ENCODE measurements at regions not wholly inside any gene's neighbourhood (a gene's known extent, or its start where the extent isn't known, plus 50 kb on each side); places are given as distances from the start of the nearest gene placed in this dataset.

- TF ChIP-seq, protein P1, sequence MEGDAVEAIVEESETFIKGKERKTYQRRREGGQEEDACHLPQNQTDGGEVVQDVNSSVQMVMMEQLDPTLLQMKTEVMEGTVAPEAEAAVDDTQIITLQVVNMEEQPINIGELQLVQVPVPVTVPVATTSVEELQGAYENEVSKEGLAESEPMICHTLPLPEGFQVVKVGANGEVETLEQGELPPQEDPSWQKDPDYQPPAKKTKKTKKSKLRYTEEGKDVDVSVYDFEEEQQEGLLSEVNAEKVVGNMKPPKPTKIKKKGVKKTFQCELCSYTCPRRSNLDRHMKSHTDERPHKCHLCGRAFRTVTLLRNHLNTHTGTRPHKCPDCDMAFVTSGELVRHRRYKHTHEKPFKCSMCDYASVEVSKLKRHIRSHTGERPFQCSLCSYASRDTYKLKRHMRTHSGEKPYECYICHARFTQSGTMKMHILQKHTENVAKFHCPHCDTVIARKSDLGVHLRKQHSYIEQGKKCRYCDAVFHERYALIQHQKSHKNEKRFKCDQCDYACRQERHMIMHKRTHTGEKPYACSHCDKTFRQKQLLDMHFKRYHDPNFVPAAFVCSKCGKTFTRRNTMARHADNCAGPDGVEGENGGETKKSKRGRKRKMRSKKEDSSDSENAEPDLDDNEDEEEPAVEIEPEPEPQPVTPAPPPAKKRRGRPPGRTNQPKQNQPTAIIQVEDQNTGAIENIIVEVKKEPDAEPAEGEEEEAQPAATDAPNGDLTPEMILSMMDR (conservative IDR thresholded peaks at IDR 0.05), result no peak
- ChIA-PET POLR2A (ENCODE audit: unreplicated experiment) (no interaction called here), CTCF (no interaction called here)
- Histone ChIP-seq H3K27ac (no peak overlapping the region), H2AFZ (no peak overlapping the region), H3K79me2 (ENCODE audit: low read depth) (no peaks in the 10 kb centered on the region), H3K4me3 (no peak overlapping the region), H4K20me1 (ENCODE audit: insufficient read depth) (no peaks in the 10 kb centered on the region), H3K9me3 (ENCODE audit: insufficient read depth, low read depth) (no peaks in the 10 kb centered on the region), H3K4me1 (replicated peaks; ENCODE audit: insufficient read depth) (no peaks in the 10 kb centered on the region), H3K36me3 (ENCODE audit: low read depth) (no peaks in the 10 kb centered on the region), H3K9me2 (ENCODE audit: insufficient read depth) (no peaks in the 10 kb centered on the region), H3K4me2 (no peak overlapping the region), H3F3A (ENCODE audit: insufficient read depth, low read depth) (no peaks in the 10 kb centered on the region), H3K27me3 (ENCODE audit: insufficient read depth, low read depth) (no peaks in the 10 kb centered on the region)
- no peak for DNase-seq
- BruUV-seq (replicated peaks), result no TSS peak
- intact Hi-C loops (cut with micrococcal nuclease; ENCODE audit: unreplicated experiment), result no loop called here
Measured at GRCh38 chr15:87345961-87346360, 910.6 kb downstream of the NTRK3 start.

DNA sequence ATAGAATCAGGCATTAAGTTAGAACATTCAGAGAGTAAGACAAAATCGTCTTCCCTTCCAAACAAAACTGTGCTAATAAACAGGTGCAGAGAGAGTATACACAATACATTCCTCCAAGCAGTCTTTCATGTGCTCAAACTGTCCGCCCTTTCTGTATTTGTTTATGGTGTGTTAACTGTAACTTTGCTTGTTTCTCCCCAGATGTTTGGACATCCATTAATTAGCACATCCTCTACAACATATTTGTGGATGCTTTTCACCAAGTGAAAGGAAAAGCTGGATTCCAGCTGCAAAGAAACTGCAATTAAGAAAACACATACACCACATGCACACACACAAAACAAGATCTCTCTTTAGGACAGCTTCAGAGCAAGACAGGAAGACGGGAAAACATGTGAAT is 912.6 kb downstream of the NTRK3 start:
- ChIA-PET POLR2A (ENCODE audit: unreplicated experiment) (no interaction called here), CTCF (no interaction called here)
- no peaks in the 10 kb centered on the region for H3K9me3 ChIP-seq (ENCODE audit: insufficient read depth, low read depth)
- H3K4me2 ChIP-seq, result no peak overlapping the region
- no peaks in the 10 kb centered on the region for H3F3A ChIP-seq (ENCODE audit: insufficient read depth, low read depth)
- no peaks in the 10 kb centered on the region for H3K79me2 ChIP-seq (ENCODE audit: low read depth)
- no peaks in the 10 kb centered on the region for H4K20me1 ChIP-seq (ENCODE audit: insufficient read depth)
- DNase-seq, result no peak
- no peaks in the 10 kb centered on the region for H3K27me3 ChIP-seq (ENCODE audit: insufficient read depth, low read depth)
- no peaks in the 10 kb centered on the region for H3K9me2 ChIP-seq (ENCODE audit: insufficient read depth)
- no peaks in the 10 kb centered on the region for H3K36me3 ChIP-seq (ENCODE audit: low read depth)
- H2AFZ ChIP-seq, result no peak overlapping the region
- no peak for TF ChIP-seq EZH2 (IDR thresholded peaks at IDR 0.05; ENCODE audit: low read depth)
- TF ChIP-seq, protein P1 (conservative IDR thresholded peaks at IDR 0.05), result no peak
- H3K4me1 ChIP-seq (replicated peaks; ENCODE audit: insufficient read depth), result no peaks in the 10 kb centered on the region
- H3K27ac ChIP-seq, result no peak overlapping the region
- intact Hi-C loops (cut with micrococcal nuclease; ENCODE audit: unreplicated experiment), result no loop called here
- H3K4me3 ChIP-seq, result no peak overlapping the region
- BruUV-seq (replicated peaks), result no TSS peak

- Histone ChIP-seq H3K4me2 (no peak overlapping the region), H3K27ac (no peak overlapping the region), H3F3A (ENCODE audit: insufficient read depth, low read depth) (no peaks in the 10 kb centered on the region), H3K4me3 (no peak overlapping the region), H3K9me2 (ENCODE audit: insufficient read depth) (no peaks in the 10 kb centered on the region), H3K4me1 (replicated peaks; ENCODE audit: insufficient read depth) (no peaks in the 10 kb centered on the region), H2AFZ (no peak overlapping the region), H3K36me3 (ENCODE audit: low read depth) (no peaks in the 10 kb centered on the region), H4K20me1 (ENCODE audit: insufficient read depth) (peaks cover 2% of the 10 kb centered on the region; the same call in 1 of the 2 replicates), H3K9me3 (ENCODE audit: insufficient read depth, low read depth) (no peaks in the 10 kb centered on the region), H3K27me3 (ENCODE audit: insufficient read depth, low read depth) (no peaks in the 10 kb centered on the region), H3K79me2 (ENCODE audit: low read depth) (no peaks in the 10 kb centered on the region)
- TF ChIP-seq, protein P1 (conservative IDR thresholded peaks at IDR 0.05), result no peak
- no peak for TF ChIP-seq EZH2 (IDR thresholded peaks at IDR 0.05; ENCODE audit: low read depth)
- POLR2A ChIA-PET (ENCODE audit: unreplicated experiment), result no interaction called here
- no TSS peak for BruUV-seq (replicated peaks)
- DNase-seq, result no peak
- CTCF ChIA-PET, result no interaction called here
- intact Hi-C loops (cut with micrococcal nuclease; ENCODE audit: unreplicated experiment), result no loop called here
Measured at GRCh38 chr15:87340370-87340769, 916.2 kb downstream of the NTRK3 start.

All from PC-9 (cell line).